Trophoblast cell (in vitro differentiated cells and primary cell): ENCODE measurements at regions not wholly inside any gene's neighbourhood (a gene's known extent, or its start where the extent isn't known, plus 50 kb on each side); places are given as distances from the start of the nearest gene placed in this dataset.
A peak's percentile ranks its signal among the peaks of the same experiment; 100 is the strongest.
"Not testable (repeated sequence)": the region's sequence is repeated elsewhere in the genome, so short reads cannot be mapped to it uniquely, and the experiment has no call there.

ENCODE experiments used
- DNase-seq, 2 donors: peaks; one replicate each; pipeline ENCODE4 v3.0.0-alpha.2; 2016
- H2AFZ ChIP-seq: 2 replicates; pipeline ENCODE4 v1.6.1; 2013; ENCODE audit warnings: low read length, moderate library complexity, mild to moderate bottlenecking; ENCODE audit not compliant: insufficient read depth, poor library complexity
- H2AK5ac ChIP-seq: 2 replicates; pipeline ENCODE4 v1.6.1; 2013; ENCODE audit warnings: mild to moderate bottlenecking, low read length
- H2BK120ac ChIP-seq: 2 replicates; pipeline ENCODE4 v1.6.1; 2013; ENCODE audit warnings: low read length, mild to moderate bottlenecking, moderate library complexity; ENCODE audit not compliant: insufficient read depth, poor library complexity
- H2BK12ac ChIP-seq: 2 replicates; pipeline ENCODE4 v1.6.1; 2013; ENCODE audit warnings: mild to moderate bottlenecking, low read length, moderate library complexity
- H2BK5ac ChIP-seq: 2 replicates; pipeline ENCODE4 v1.6.1; 2013; ENCODE audit warnings: low read length, low read depth, moderate library complexity, mild to moderate bottlenecking; ENCODE audit not compliant: poor library complexity
- H3K14ac ChIP-seq: 2 replicates; pipeline ENCODE4 v1.6.1; 2013; ENCODE audit warnings: mild to moderate bottlenecking, low read length
- H3K18ac ChIP-seq: 2 replicates; pipeline ENCODE4 v1.6.1; 2013; ENCODE audit warnings: mild to moderate bottlenecking, low read length
- H3K23ac ChIP-seq: 2 replicates; pipeline ENCODE4 v1.6.1; 2013; ENCODE audit warnings: low read length
- H3K27ac ChIP-seq: 2 replicates; pipeline ENCODE4 v1.5.1; 2013; ENCODE audit warnings: low read depth, mild to moderate bottlenecking, inconsistent platforms, low read length, moderate library complexity
- H3K27me3 ChIP-seq: 2 replicates; pipeline ENCODE4 v1.6.1; 2013; ENCODE audit warnings: inconsistent platforms, mild to moderate bottlenecking, low read length, moderate library complexity; ENCODE audit not compliant: insufficient read depth
- H3K36me3 ChIP-seq, 2 experiments: 1 replicate in 1 of 2; 2 replicates in 1 of 2; pipeline ENCODE4 v1.6.1; 2013; ENCODE audit warnings: low read length in 2 of 2, mild to moderate bottlenecking in 2 of 2, moderate library complexity in 1 of 2; ENCODE audit not compliant: insufficient read depth in 2 of 2, control insufficient read depth in 1 of 2
- H3K4ac ChIP-seq: 2 replicates; pipeline ENCODE4 v1.6.1; 2013; ENCODE audit warnings: low read depth, mild to moderate bottlenecking, low read length, moderate library complexity
- H3K4me1 ChIP-seq, 2 experiments: 1 replicate in 1 of 2; 2 replicates in 1 of 2; pipeline ENCODE4 v1.6.1; 2013; ENCODE audit warnings: low read length in 2 of 2, mild to moderate bottlenecking in 2 of 2, moderate library complexity in 1 of 2; ENCODE audit not compliant: insufficient read depth in 2 of 2, control insufficient read depth in 1 of 2
- H3K4me2 ChIP-seq: 2 replicates; pipeline ENCODE4 v1.6.1; 2013; ENCODE audit warnings: inconsistent platforms, mild to moderate bottlenecking, low read length, moderate library complexity
- H3K4me3 ChIP-seq: 2 replicates; pipeline ENCODE4 v1.5.1; 2013; ENCODE audit warnings: mild to moderate bottlenecking, low read depth, low read length, inconsistent platforms
- H3K79me1 ChIP-seq: one replicate; pipeline ENCODE4 v1.6.1; 2013; ENCODE audit warnings: low read length
- H3K79me2 ChIP-seq: 2 replicates; pipeline ENCODE4 v1.6.1; 2013; ENCODE audit warnings: low read length, mild to moderate bottlenecking; ENCODE audit not compliant: control insufficient read depth, insufficient read depth, poor library complexity
- H3K9ac ChIP-seq: 2 replicates; pipeline ENCODE4 v1.6.1; 2013; ENCODE audit warnings: mild to moderate bottlenecking, low read length
- H3K9me3 ChIP-seq: 2 replicates; pipeline ENCODE4 v1.6.1; 2013; ENCODE audit warnings: low read depth, mild to moderate bottlenecking, control low read depth, inconsistent platforms, low read length; ENCODE audit not compliant: insufficient read depth
- H4K12ac ChIP-seq: 2 replicates; pipeline ENCODE4 v1.6.1; 2013; ENCODE audit warnings: low read depth, mild to moderate bottlenecking, low read length, moderate library complexity
- H4K8ac ChIP-seq: 2 replicates; pipeline ENCODE4 v1.6.1; 2013; ENCODE audit warnings: low read depth, mild to moderate bottlenecking, low read length, moderate library complexity
- H4K91ac ChIP-seq: one replicate; pipeline ENCODE4 v1.6.1; 2013; ENCODE audit warnings: low read depth, mild to moderate bottlenecking, low read length, moderate library complexity
- WGBS: extraction: QIAGEN DNeasy Blood & Tissue Kit; methylation state at CpG from one replicate; pipeline ENCODE4 v1.1.7; 2013; ENCODE audit warnings: missing lambda C conversion rate; ENCODE audit not compliant: insufficient read length, insufficient coverage; ENCODE audit errors: extremely low coverage; 5-methylcytosine and 5-hydroxymethylcytosine counted together

- H2BK12ac ChIP-seq, H2AFZ ChIP-seq, H2AK5ac ChIP-seq, H3K4ac ChIP-seq, H3K36me3 ChIP-seq, H4K8ac ChIP-seq, H3K79me1 ChIP-seq, H2BK120ac ChIP-seq, H3K18ac ChIP-seq, H2BK5ac ChIP-seq, H3K14ac ChIP-seq, H3K79me2 ChIP-seq, H3K9ac ChIP-seq, H3K27ac ChIP-seq, H3K9me3 ChIP-seq, H3K27me3 ChIP-seq, H4K91ac ChIP-seq, H3K23ac ChIP-seq, H3K4me1 ChIP-seq, H4K12ac ChIP-seq: not testable (repeated sequence)
- WGBS, result no CpG with 5 or more reads among the region's 47 CpGs
- peak in 1 of 2 donors; percentile 5 for DNase-seq
- Histone ChIP-seq H3K4me3 (peak overlapping the region; percentile 72), H3K4me2 (peak overlapping the region; percentile 74)
Observed at GRCh38 chr2:87075054-87075790, 53.6 kb upstream of the PLGLB1 start.

DNA sequence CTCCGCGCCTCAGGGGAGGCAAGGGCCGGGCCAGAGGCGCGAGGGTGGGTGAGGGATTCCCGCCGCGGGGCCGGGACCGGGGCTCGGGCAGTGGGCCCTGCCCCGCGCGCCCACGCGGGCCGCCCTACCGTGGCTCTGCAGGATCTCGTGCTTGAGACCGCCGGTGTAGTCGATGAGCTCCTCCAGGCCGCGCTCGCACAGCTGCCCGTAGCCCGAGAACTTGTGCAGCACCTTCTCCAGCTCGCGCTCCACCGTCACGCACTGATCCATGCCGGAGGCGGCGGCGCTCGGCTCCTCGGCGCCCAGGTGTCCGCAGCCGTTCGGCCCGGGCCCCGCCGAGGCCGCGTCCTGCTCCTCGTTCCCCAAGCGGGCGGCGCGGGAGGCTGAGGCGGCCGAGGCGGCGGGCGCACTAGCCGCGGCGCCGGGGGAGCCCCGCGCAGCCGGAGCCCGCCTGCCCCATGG lies 54.2 kb upstream of the PLGLB1 start:
- H2BK12ac ChIP-seq, H3K23ac ChIP-seq, H3K27me3 ChIP-seq, H4K8ac ChIP-seq, H4K12ac ChIP-seq, H3K4ac ChIP-seq, H3K4me1 ChIP-seq, H3K9ac ChIP-seq, H3K36me3 ChIP-seq, H2BK120ac ChIP-seq, H3K79me1 ChIP-seq, H3K79me2 ChIP-seq, H2AK5ac ChIP-seq, H4K91ac ChIP-seq, H3K9me3 ChIP-seq, H2BK5ac ChIP-seq: not testable (repeated sequence)
- Histone ChIP-seq H3K4me3 (peak overlapping the region; percentile 72), H2AFZ (peak overlapping the region; percentile 45), H3K27ac (peak overlapping the region; percentile 76), H3K4me2 (peak overlapping the region; percentile 74), H3K18ac (peak overlapping the region; percentile 46), H3K14ac (peak overlapping the region; percentile 58)
- no CpG with 5 or more reads among the region's 64 CpGs for WGBS
- peak; percentile 38 to 57 for DNase-seq

DNA sequence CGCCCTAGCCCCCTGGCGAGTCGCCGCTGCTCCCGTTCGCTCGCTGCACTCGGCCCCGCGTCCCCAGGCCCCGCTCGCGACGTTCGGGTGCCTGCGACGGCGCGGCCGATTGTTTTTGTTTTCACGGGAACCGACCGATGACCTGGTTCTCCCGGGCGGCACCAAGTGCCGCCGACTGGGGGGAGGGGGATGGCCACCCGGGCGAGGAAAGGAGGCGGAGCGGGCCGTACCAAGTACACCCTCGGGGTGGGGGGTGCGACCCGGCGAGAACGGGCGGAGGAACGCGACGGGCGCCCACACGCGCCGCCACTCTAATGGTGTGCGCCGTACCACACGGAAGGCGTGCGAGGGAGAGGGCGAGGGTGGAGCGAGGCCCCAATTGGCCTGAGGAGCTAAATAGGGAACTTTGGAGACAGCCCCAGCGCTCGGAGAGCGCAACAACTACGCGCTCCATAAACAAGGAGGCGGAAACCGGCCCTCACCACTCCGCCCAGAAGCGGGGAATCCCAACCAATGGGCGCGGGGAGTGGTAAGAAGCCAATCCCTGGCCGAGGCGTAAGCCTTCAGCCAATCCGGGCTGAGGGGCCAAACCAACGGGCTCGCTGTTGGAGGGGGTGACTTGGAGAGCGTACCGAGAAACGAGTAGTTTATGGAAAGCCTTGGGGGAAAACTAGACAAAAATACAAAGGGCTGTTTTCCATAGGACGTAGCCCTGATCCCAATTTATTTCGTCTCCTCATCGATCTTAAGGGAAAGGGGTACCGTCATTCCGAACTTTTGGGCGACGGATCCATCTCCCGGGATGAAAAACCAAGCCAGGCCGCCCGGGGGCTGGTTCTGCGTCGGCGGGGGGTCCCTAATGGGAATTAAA lies 54.8 kb upstream of the PLGLB1 start:
- H3K23ac ChIP-seq, H3K9me3 ChIP-seq, H3K36me3 ChIP-seq, H3K79me1 ChIP-seq, H3K18ac ChIP-seq, H2BK120ac ChIP-seq, H2BK12ac ChIP-seq, H3K79me2 ChIP-seq, H4K12ac ChIP-seq, H2AK5ac ChIP-seq, H3K27me3 ChIP-seq, H3K4me1 ChIP-seq, H3K4ac ChIP-seq: not testable (repeated sequence)
- H4K91ac ChIP-seq, result peak overlapping the region; percentile 79
- H3K27ac ChIP-seq, result peak overlapping the region; percentile 76
- peak overlapping the region; percentile 58 for H3K14ac ChIP-seq
- H3K4me3 ChIP-seq, result peak overlapping the region; percentile 74
- peak overlapping the region; percentile 71 for H2AFZ ChIP-seq
- peak overlapping the region; percentile 89 for H3K9ac ChIP-seq
- peak; percentile 63 to 79 for DNase-seq
- H2BK5ac ChIP-seq, result peak overlapping the region; percentile 66
- WGBS, result no CpG with 5 or more reads among the region's 84 CpGs
- H3K4me2 ChIP-seq, result peak overlapping the region; percentile 74
- H4K8ac ChIP-seq, result peak overlapping the region; percentile 83

DNA sequence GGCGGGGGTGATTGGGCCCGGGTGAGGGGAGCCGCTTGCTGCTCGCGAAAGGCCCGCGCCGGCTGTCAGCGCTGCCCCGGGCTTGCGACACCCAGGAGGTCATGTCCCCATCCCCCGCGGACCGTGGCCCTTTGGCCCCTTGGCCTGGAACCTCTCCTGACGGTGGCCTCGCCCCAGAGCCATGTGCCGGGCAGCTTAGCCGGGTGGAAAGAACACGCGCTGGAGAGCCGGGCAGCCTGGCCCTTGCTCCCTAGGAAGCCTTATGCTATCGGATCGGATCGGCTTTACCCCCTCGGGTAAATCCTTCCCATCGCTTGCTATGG lies 55.4 kb upstream of the PLGLB1 start:
- DNase-seq, H2BK12ac ChIP-seq, H3K36me3 ChIP-seq, H3K4ac ChIP-seq, H3K14ac ChIP-seq, H3K79me2 ChIP-seq, H3K18ac ChIP-seq, H3K27me3 ChIP-seq, H2AK5ac ChIP-seq, H3K9me3 ChIP-seq, H4K12ac ChIP-seq, H3K79me1 ChIP-seq, H3K23ac ChIP-seq, H3K4me1 ChIP-seq, H3K27ac ChIP-seq, H2BK120ac ChIP-seq, H2BK5ac ChIP-seq, H3K9ac ChIP-seq: not testable (repeated sequence)
- H3K4me3 ChIP-seq, result peak overlapping the region; percentile 74
- H2AFZ ChIP-seq, result peak overlapping the region; percentile 71
- H3K4me2 ChIP-seq, result peak overlapping the region; percentile 66
- no CpG with 5 or more reads among the region's 26 CpGs for WGBS
- H4K91ac ChIP-seq, result peak overlapping the region; percentile 79
- peak overlapping the region; percentile 83 for H4K8ac ChIP-seq
